AG09309 (cell line): ENCODE measurements at regions not wholly inside any gene's neighbourhood (a gene's known extent, or its start where the extent isn't known, plus 50 kb on each side); places are given as distances from the start of the nearest gene placed in this dataset.

Source experiments
- DNase-seq: peaks from one replicate; pipeline ENCODE4 v3.0.0-alpha.2; 2010; ENCODE audit warnings: low read depth
- H3K4me3 ChIP-seq: 2 replicates; pipeline ENCODE4 v1.5.1; 2011; ENCODE audit warnings: mild to moderate bottlenecking, low read depth, low read length, moderate library complexity; ENCODE audit not compliant: control insufficient read depth
- TF ChIP-seq, protein P1 (sequence below): IDR thresholded peaks from 2 replicates; pipeline ENCODE4 v1.5.1; 2011; ENCODE audit warnings: mild to moderate bottlenecking, low read depth, low read length, inconsistent platforms; ENCODE audit not compliant: insufficient read depth, control insufficient read depth; ENCODE audit errors: missing control alignments

DNA sequence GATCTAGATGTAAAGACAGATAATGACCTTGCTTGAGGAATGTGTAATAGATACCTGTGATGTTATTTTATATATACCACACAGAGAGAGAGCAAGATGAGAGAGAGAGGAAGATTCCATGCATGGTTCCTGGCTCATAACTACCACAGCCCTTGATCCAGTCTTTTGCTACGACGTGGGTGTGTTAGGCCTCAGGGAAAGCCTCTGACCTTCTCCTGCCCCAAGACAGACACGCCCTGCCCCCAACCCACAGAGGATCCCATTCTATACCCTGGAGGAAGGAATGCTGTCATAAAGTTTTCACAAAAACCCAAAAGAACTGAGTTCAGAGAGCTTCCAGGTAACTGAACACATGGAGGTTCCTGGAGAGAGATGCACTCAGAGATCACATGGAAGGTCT, 193.1 kb downstream of the ZEB2 start:
- H3K4me3 ChIP-seq = no peak overlapping the region
- DNase-seq = no peak
- TF ChIP-seq, protein P1, sequence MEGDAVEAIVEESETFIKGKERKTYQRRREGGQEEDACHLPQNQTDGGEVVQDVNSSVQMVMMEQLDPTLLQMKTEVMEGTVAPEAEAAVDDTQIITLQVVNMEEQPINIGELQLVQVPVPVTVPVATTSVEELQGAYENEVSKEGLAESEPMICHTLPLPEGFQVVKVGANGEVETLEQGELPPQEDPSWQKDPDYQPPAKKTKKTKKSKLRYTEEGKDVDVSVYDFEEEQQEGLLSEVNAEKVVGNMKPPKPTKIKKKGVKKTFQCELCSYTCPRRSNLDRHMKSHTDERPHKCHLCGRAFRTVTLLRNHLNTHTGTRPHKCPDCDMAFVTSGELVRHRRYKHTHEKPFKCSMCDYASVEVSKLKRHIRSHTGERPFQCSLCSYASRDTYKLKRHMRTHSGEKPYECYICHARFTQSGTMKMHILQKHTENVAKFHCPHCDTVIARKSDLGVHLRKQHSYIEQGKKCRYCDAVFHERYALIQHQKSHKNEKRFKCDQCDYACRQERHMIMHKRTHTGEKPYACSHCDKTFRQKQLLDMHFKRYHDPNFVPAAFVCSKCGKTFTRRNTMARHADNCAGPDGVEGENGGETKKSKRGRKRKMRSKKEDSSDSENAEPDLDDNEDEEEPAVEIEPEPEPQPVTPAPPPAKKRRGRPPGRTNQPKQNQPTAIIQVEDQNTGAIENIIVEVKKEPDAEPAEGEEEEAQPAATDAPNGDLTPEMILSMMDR = no peak

- no peak overlapping the region for H3K4me3 ChIP-seq
- TF ChIP-seq, protein P1 = no peak
- no peak for DNase-seq
Measured at GRCh38 chr2:144325086-144325485, 194.8 kb downstream of the ZEB2 start.

DNA sequence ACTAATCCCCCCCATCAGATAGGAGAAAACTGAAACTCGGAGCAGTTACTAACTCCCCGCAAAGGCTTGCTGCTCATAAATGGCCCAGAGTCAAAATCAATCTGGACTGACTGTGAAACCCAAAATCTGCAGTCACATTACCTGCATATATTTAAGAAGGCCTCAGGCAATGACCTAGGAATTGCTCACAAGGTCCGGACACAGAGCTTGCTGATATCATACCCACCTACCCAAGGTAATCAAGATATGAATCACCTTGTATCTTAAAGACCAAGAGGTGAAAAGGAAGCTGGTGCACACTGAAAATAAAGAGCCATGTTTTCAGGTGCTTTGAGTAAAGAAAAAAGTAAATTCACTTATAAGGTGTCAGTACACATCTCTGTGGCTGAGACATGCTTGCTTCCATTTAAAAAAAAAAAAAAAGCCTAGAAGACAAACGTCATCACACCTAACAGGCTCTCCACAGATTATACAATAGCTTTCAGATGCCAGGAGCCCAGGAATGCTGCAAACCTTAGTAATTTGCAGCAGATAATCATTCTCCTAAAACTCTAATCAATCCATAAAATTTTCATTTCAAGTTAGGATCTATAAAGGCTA, 195.4 kb downstream of the ZEB2 start:
- no peak for DNase-seq
- TF ChIP-seq, protein P1 = no peak
- no peak overlapping the region for H3K4me3 ChIP-seq

DNA sequence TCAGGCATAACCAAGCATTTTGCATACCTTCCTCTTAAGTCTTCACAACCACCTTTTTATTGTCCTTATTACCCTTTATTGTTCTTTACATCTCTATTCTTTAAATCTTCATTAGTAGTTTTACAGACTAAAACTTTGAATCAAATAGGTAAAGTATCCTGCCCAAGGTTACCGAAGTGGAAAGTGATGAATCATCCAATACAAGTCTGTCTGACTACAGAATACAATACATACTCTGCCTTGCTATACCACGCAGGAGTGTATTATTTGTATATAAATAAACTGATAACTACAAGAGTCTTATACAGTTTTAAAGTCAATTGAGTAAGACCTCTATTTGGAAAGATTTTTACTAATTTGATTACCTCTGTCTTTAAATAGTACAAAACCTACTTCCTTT, 196.0 kb downstream of the ZEB2 start:
- no peak for DNase-seq
- H3K4me3 ChIP-seq = no peak overlapping the region
- TF ChIP-seq, protein P1 = no peak

GRCh38 chr2:144322379-144322778, 197.5 kb downstream of the ZEB2 start:
- no peak overlapping the region for H3K4me3 ChIP-seq
- TF ChIP-seq, protein P1 = no peak

GRCh38 chr2:144320491-144320890, 199.4 kb downstream of the ZEB2 start:
- peak; percentile 11 for DNase-seq
- TF ChIP-seq, protein P1 = no peak
- no peak overlapping the region for H3K4me3 ChIP-seq

More at GRCh38 chr2:144322379-144322778, 197.5 kb downstream of the ZEB2 start:
- peak; percentile 44 for DNase-seq
